ENCODE measurements at regions not wholly inside any gene's neighbourhood (a gene's known extent, or its start where the extent isn't known, plus 50 kb on each side); places are given as distances from the start of the nearest gene placed in this dataset.

DNA sequence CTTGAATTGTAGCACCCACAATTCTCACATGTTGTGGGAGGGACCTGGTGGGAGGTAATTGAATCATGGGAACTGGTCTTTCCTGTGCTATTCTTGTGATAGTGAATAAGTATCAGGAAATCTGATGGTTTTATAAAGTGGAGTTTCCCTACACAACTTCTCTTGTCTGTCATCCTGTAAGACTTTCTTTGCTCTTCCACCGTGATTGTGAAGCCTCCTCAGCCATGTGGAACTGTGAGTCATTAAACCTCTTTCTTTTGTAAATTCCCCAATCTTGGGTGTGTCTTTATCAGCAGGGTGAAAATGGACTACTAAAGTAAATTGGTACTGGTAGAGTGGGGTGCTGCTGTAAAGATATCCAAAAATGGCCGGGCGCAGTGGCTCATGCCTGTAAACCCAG is 215.6 kb downstream of the LIG4 start:
- TF ChIP-seq, protein P1, sequence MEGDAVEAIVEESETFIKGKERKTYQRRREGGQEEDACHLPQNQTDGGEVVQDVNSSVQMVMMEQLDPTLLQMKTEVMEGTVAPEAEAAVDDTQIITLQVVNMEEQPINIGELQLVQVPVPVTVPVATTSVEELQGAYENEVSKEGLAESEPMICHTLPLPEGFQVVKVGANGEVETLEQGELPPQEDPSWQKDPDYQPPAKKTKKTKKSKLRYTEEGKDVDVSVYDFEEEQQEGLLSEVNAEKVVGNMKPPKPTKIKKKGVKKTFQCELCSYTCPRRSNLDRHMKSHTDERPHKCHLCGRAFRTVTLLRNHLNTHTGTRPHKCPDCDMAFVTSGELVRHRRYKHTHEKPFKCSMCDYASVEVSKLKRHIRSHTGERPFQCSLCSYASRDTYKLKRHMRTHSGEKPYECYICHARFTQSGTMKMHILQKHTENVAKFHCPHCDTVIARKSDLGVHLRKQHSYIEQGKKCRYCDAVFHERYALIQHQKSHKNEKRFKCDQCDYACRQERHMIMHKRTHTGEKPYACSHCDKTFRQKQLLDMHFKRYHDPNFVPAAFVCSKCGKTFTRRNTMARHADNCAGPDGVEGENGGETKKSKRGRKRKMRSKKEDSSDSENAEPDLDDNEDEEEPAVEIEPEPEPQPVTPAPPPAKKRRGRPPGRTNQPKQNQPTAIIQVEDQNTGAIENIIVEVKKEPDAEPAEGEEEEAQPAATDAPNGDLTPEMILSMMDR (IDR thresholded peaks at IDR 0.05): no peak
- no peak for TF ChIP-seq POLR2AphosphoS5 (IDR thresholded peaks at IDR 0.05)
- no peak for TF ChIP-seq POLR2A (IDR thresholded peaks at IDR 0.05)

Data from breast epithelium (tissue), 3 donors.